ENCODE measurements at regions not wholly inside any gene's neighbourhood (a gene's known extent, or its start where the extent isn't known, plus 50 kb on each side); places are given as distances from the start of the nearest gene placed in this dataset.

DNA sequence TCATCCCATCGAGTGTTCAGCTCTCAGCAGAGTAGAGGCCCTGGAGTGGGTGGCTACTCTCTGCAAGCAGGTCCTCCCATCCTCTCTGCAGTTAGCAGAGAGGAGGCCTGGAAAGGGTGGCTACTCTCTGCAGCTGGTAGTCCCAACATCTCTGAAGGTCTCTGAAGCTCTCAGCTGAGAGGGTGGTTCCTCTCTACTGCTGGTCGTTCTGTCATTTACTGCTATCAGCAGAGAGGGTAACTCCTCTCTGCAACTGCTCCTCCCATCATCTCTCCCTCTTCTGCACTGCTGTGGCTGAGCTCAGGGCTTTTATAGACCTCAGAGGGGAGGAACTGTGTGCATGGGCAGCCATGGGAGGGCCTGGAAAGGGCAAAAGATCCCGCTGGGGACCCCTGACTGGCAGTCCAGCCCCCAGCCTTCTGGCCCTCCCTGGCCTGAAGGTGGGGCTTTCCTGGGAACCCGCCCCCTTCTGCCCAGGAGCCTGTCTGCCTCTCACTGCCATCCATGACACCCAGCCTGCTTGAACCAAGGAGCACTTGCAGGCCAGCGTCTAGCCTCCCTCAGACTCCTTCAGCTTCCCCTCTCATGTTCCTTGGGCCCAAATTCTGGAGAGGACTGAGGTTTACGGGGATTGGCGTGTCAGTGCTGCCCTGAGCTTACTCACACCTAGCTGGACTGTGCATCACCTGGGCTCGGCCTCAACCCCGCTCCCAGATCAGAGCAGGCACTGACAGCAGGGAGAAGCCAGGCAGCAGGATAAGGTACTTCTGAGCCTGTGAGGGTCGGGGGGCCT lies 898.3 kb upstream of the NEGR1 start:
- dilution Hi-C loops (cut with MboI; ENCODE audit: extremely low pct_ligation_motif_present, low sequenced_read_pairs) = no loop called here

More for the DNA sequence above, 898.3 kb upstream of the NEGR1 start:
- BruUV-seq (replicated peaks) = no TSS peak
- Histone ChIP-seq H3K27me3 (ENCODE audit: control insufficient read depth in 2 of 2, insufficient read depth in 2 of 2, low read length in 2 of 2) (no peaks in the 10 kb centered on the region), H3K27ac (ENCODE audit: insufficient read depth, low read depth, low read length) (no peak overlapping the region), H3K36me3 (ENCODE audit: control insufficient read depth in 2 of 2, extremely low read depth in 1 of 2, insufficient read depth in 2 of 2, low read length in 2 of 2) (no peaks in the 10 kb centered on the region), H3K9ac (replicated peaks; ENCODE audit: extremely low read depth, insufficient read depth, low read length) (no peak overlapping the region), H2AFZ (ENCODE audit: low read depth, low read length) (no peak overlapping the region), H3K4me3 (replicated peaks in 1 of 3; ENCODE audit: insufficient read depth in 1 of 3, low read depth in 1 of 3, low read length in 3 of 3) (no peak overlapping the region), H3K9me3 (replicated peaks; ENCODE audit: control insufficient read depth, insufficient read depth, low read length) (no peaks in the 10 kb centered on the region), H3K4me2 (ENCODE audit: insufficient read depth, low read length) (no peak overlapping the region), H4K20me1 (replicated peaks; ENCODE audit: control insufficient read depth, extremely low read depth, insufficient read depth, low read length) (no peaks in the 10 kb centered on the region), H3K79me2 (ENCODE audit: control insufficient read depth, insufficient read depth, low read length) (no peaks in the 10 kb centered on the region), H3K9me1 (replicated peaks; ENCODE audit: control insufficient read depth, extremely low read depth, insufficient read depth, low read length) (no peaks in the 10 kb centered on the region), H3K4me1 (ENCODE audit: control insufficient read depth, extremely low read depth, insufficient read depth, low read length) (no peaks in the 10 kb centered on the region)
- ChIA-PET CTCF (no interaction called here), POLR2A (no interaction called here)
- intact Hi-C loops (cut with micrococcal nuclease) = no loop called here
- FAIRE-seq = no peak
- no peak for TF ChIP-seq GATA2 (IDR thresholded peaks at IDR 0.05; ENCODE audit: insufficient read depth, insufficient read length, low read depth, low read length)
- TF ChIP-seq POLR2AphosphoS5 (IDR thresholded peaks at IDR 0.05; ENCODE audit: insufficient read depth, low read depth, low read length) = no peak
- no peak for TF ChIP-seq EZH2 (IDR thresholded peaks at IDR 0.05; ENCODE audit: borderline replicate concordance, low read depth, low read length, severe bottlenecking)
- TF ChIP-seq JUN (IDR thresholded peaks at IDR 0.05; ENCODE audit: borderline replicate concordance, insufficient read depth, insufficient read length, low read depth) = no peak
- no peak for TF ChIP-seq FOS (IDR thresholded peaks at IDR 0.05; ENCODE audit: borderline replicate concordance, insufficient read depth, low read length)
- no peak for TF ChIP-seq POLR2A (IDR thresholded peaks at IDR 0.05; ENCODE audit: low read depth, low read length)
- TF ChIP-seq, protein P1, sequence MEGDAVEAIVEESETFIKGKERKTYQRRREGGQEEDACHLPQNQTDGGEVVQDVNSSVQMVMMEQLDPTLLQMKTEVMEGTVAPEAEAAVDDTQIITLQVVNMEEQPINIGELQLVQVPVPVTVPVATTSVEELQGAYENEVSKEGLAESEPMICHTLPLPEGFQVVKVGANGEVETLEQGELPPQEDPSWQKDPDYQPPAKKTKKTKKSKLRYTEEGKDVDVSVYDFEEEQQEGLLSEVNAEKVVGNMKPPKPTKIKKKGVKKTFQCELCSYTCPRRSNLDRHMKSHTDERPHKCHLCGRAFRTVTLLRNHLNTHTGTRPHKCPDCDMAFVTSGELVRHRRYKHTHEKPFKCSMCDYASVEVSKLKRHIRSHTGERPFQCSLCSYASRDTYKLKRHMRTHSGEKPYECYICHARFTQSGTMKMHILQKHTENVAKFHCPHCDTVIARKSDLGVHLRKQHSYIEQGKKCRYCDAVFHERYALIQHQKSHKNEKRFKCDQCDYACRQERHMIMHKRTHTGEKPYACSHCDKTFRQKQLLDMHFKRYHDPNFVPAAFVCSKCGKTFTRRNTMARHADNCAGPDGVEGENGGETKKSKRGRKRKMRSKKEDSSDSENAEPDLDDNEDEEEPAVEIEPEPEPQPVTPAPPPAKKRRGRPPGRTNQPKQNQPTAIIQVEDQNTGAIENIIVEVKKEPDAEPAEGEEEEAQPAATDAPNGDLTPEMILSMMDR (IDR thresholded peaks at IDR 0.05; ENCODE audit: extremely low read depth in 1 of 2, insufficient read depth in 1 of 2, low read depth in 1 of 2, low read length in 2 of 2) = no peak
- TF ChIP-seq, protein P2, sequence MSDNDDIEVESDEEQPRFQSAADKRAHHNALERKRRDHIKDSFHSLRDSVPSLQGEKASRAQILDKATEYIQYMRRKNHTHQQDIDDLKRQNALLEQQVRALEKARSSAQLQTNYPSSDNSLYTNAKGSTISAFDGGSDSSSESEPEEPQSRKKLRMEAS (IDR thresholded peaks at IDR 0.05; ENCODE audit: insufficient read depth, insufficient read length) = no peak
- no peak for TF ChIP-seq MYC (IDR thresholded peaks at IDR 0.05; ENCODE audit: low read depth, low read length)
- DNase-seq (ENCODE audit: low read depth, low spot score) = no peak

Data from endothelial cell of umbilical vein (primary cell).